Stimulated activated CD8-positive, alpha-beta memory T cell treated with anti-CD3 and anti-CD28 coated beads, Interleukin-15, amount 100 ng/mL, for 1 hour (primary cell): ENCODE measurements at regions not wholly inside any gene's neighbourhood (a gene's known extent, or its start where the extent isn't known, plus 50 kb on each side); places are given as distances from the start of the nearest gene placed in this dataset.

Experiments
- DNase-seq: peaks from one replicate; pipeline ENCODE4 v3.0.0-alpha.2; 2020; ENCODE audit warnings: low read depth

DNA sequence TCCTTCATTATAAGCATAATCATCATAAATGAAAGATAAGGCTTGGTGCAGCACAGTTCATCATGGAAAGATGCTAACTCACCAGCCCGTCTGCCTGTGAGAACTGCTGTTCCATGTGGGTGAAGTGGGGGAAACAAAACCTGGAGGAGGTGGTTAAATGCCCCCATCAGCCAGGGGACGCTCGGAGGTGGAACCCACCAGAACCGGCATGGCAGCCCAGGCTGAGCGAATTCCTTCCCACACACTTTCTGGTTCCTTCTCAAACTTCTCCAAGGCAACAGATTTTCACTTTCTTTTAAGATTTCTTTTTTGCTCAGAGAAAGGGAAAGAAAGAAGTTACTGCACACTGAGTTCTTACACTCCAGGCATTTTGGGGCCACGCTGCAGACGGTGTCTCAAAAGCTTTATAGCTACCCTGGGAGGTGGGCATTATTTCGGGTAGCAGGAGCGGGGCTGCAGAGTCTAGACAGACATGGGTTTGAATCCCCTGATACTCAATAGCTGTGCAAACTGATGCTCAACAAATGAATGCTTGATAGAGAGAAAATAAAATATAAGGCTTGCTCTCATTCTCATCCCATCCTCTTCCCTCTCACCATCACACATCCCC lies 190.7 kb downstream of the BCL11B start:
- DNase-seq = no peak

DNA sequence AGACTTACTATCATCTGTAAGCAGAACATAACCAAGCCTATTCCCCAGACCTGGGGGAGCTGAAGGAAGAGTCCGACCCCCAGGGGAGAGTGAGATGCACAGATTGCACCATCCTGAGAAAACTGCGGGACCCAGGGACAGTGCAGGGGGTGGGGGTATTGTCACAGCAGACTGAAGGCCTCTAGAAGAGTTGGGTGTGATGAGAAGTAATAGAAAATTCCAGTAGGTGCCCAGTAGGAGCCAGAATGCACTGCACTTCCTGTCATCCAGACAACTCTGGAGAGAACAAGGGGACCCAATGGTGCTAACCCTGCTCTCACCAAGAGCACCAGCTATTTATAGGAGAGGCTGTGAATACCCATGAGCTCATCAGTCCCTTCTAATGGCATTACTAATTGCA lies 190.1 kb downstream of the BCL11B start:
- no peak for DNase-seq

DNA sequence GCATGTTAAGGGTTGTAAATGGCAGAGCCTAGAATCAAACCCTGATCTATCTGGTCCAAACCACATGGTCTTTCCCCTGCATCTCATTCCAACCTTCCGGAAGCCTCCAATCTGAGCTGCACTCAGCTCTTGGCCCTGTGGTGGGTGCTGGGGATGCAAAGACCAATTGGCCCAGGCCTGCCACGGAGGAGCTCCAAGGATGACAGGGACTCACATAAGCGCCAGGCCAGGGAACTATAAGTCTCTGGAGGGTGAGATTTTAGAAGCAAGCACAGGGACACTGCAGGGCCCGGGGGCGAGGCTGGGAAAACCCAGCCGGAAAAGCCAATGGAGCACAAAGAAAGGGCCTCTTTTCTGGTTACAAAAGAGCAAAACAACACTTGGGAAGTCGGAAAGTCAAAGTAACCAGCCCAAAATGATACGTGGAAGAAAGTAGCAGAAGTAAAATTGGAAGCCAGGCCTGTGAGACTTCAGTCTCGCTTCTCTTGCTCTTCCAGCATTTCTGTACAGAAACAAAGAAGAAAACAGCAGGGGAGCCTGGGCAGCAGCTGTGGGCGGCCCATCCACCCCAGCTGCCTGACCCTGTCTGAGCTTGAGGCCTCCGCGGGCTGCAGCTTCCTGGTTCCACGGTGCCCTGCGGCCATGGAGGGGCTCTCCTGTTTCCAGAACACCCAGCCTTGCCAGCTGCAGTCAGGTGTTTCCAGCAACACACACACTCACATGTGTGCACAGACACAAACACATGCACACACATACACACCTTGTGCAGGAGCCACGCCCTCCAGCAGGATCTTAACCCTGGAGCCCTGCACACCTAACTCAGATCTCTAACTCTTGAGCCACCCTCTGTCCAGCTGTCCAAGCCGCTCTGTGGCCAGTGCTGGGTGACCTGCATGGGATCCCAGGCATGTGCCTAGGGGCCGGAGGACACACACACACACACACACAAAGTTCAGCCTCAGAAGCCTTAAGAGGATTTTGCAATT lies 178.2 kb downstream of the BCL11B start:
- DNase-seq = no peak

GRCh38 chr14:99094901-99095300 lies 177.1 kb downstream of the BCL11B start:
- no peak for DNase-seq

- DNase-seq = no peak
Measured at GRCh38 chr14:99095369-99095768, 176.6 kb downstream of the BCL11B start.

- DNase-seq = no peak
Measured at GRCh38 chr14:99098199-99098598, 173.8 kb downstream of the BCL11B start.

DNA sequence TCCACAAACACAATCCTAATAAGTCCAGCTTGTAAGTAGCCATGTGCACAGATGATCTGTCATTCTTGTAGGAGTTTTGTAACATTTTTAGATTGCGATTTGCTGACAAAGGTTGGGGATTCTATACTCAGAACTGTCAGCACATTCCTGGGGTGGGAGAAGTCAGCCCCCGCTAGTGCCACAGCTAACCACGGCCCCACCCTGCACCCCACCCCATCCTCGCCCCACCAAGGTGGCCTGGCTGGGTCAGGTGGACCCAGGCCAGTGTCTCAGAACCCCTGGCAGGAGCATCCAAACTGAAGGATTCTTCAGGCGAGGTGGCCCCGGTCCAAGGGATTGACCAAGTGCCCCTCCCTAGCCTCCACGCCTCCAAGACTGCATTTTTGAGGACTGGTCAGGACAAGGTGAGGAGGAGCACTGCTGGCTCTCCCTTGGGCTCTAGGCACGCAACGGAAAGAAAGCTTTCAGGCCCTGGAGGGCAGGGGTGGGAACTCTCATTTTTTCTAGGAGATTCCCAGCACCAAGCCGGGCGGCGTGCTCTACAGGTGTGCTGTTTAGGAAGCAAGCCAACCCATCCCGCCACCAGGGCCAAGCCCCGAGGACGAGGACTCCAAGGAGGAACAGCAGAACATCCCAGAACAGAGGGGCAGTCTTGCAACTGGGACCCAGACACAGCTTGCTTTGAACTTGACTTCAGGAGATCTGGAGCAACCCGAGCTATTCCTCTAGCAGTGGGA lies 172.8 kb downstream of the BCL11B start:
- DNase-seq = no peak

DNA sequence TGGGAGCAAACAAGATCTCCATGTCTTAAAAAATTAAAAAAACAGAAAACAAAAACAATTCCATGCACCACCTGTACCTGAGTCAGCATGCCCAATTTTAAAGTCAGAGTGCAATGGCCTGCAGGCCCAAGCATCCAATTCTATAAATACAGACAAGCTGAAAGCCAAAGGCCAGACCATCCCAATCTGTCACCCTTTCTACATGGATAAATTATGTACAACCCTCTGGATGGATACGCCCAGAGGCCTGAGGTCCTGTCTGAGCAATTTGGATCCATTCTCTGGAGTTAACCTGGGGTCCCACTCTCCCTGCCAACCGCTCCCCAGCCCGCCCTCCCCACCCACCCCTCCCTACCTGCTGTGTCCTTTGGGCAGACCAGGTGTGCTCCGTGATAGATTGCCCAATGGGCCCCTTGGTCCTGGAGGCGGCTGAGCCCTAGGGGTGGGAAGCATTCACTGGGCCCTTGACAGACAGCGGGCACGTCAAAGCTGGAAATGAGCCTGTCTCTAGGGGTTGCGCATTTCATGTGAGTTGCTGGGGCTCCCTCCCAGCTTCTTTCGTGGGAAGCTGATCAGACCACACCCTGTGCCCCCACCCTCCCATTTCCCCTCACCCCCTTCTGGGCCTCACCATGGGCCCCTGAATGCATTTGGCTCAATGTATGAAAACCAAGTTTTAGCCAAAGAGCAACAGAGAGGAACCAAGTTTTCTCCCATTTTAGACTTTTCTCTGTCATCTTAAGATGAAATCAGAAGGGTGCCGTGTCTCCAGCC lies 171.3 kb downstream of the BCL11B start:
- DNase-seq = no peak

- DNase-seq = no peak
Measured at GRCh38 chr14:99101855-99102461, 170.0 kb downstream of the BCL11B start.

- DNase-seq = no peak
Measured at GRCh38 chr14:99116741-99117295, 155.2 kb downstream of the BCL11B start.

GRCh38 chr14:99117671-99118045 lies 154.3 kb downstream of the BCL11B start:
- no peak for DNase-seq

DNA sequence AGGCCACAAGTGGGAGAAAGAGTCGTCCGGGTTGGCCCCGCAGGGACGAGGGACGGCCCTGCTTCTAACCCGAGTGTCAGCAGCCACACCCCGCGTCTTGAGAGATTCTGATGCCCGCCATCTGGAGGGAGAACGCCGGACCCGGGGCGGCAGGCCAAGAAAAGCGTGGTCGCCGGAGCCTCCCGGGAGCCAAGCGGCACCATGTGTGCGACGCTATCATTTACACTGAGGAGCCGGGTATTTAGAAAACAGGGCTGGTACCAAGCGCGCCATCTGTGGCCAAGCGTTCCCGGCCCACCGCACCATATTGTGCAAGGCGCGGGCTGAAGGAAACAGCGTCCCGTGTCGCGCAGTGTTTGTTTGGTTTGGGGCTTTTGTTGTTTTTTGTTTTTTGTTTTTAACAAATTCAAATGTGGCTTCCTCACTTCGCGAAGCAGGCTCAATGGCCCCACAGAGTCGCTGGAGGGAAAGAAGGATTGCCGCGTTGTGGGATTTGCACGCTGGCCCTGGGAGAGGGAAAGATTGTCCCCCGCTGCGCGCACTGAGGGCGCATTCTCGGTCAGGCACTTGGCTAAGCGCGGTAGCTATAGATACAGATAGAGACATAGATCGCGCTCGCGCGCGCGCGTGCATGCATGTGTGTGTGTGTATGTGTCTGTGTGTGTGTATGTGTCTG lies 153.8 kb downstream of the BCL11B start:
- no peak for DNase-seq

GRCh38 chr14:99118946-99119345 lies 153.1 kb downstream of the BCL11B start:
- DNase-seq = no peak
